ENCODE measurements at regions not wholly inside any gene's neighbourhood (a gene's known extent, or its start where the extent isn't known, plus 50 kb on each side); places are given as distances from the start of the nearest gene placed in this dataset.

GRCh38 chr21:32131960-32132359 lies 146.9 kb downstream of the MIS18A start:
- H3K27me3 ChIP-seq, result no peaks in the 10 kb centered on the region
- H3K4me3 ChIP-seq, result no peak overlapping the region
- DNase-seq (no peak), ATAC-seq (peak in 1 of 2 donors; percentile 53)
- H3K27ac ChIP-seq, result peak overlapping the region in 1 of 4 donors; percentile 4
- intact Hi-C loops (cut with DNase I; ENCODE audit: low total_unique reads), result no loop called here
- no peaks in the 10 kb centered on the region for H3K9me3 ChIP-seq
- H3K4me1 ChIP-seq, result peaks cover 0 to 11% of the 10 kb centered on the region in 2 donors
- H3K36me3 ChIP-seq, result no peaks in the 10 kb centered on the region
- in situ Hi-C loops (cut with MboI; ENCODE audit: low sequenced_read_pairs in 4 of 4), result no loop called here
- TF ChIP-seq CTCF (IDR thresholded peaks at IDR 0.05 in 4 of 5, conservative IDR thresholded peaks at IDR 0.05 in 1 of 5) (no peak), POLR2A (IDR thresholded peaks at IDR 0.05) (no peak)

- no peak overlapping the region for H3K4me3 ChIP-seq
- no peaks in the 10 kb centered on the region for H3K9me3 ChIP-seq
- no peak for DNase-seq
- H3K27me3 ChIP-seq, result no peaks in the 10 kb centered on the region
- ATAC-seq, result no peak
- intact Hi-C loops (cut with DNase I; ENCODE audit: low total_unique reads) (no loop called here), in situ Hi-C loops (cut with MboI; ENCODE audit: low sequenced_read_pairs in 4 of 4) (no loop called here)
- H3K36me3 ChIP-seq, result no peaks in the 10 kb centered on the region
- no peak overlapping the region for H3K27ac ChIP-seq
- TF ChIP-seq CTCF (IDR thresholded peaks at IDR 0.05 in 4 of 5, conservative IDR thresholded peaks at IDR 0.05 in 1 of 5) (no peak), POLR2A (IDR thresholded peaks at IDR 0.05) (no peak)
- H3K4me1 ChIP-seq, result peaks cover 0 to 11% of the 10 kb centered on the region in 2 donors
Observed at GRCh38 chr21:32131164-32131563, 147.7 kb downstream of the MIS18A start.

- intact Hi-C loops (cut with DNase I; ENCODE audit: low total_unique reads) (no loop called here), in situ Hi-C loops (cut with MboI; ENCODE audit: low sequenced_read_pairs in 4 of 4) (no loop called here)
- Histone ChIP-seq H3K4me3 (no peak overlapping the region), H3K9me3 (no peaks in the 10 kb centered on the region), H3K4me1 (peaks cover 0 to 11% of the 10 kb centered on the region in 2 donors), H3K27me3 (no peaks in the 10 kb centered on the region), H3K27ac (no peak overlapping the region), H3K36me3 (no peaks in the 10 kb centered on the region)
- ATAC-seq (no peak), DNase-seq (no peak)
- TF ChIP-seq CTCF (IDR thresholded peaks at IDR 0.05 in 4 of 5, conservative IDR thresholded peaks at IDR 0.05 in 1 of 5), result no peak
- no peak for TF ChIP-seq POLR2A (IDR thresholded peaks at IDR 0.05)
Observed at GRCh38 chr21:32130031-32130891, 148.6 kb downstream of the MIS18A start.

GRCh38 chr21:32127081-32127480 lies 151.8 kb downstream of the MIS18A start:
- intact Hi-C loops (cut with DNase I; ENCODE audit: low total_unique reads), result no loop called here
- H3K4me3 ChIP-seq, result no peak overlapping the region
- H3K27me3 ChIP-seq, result no peaks in the 10 kb centered on the region

More at GRCh38 chr21:32127081-32127480, 151.8 kb downstream of the MIS18A start:
- ATAC-seq (no peak), DNase-seq (no peak)
- no peaks in the 10 kb centered on the region for H3K9me3 ChIP-seq
- no peak overlapping the region for H3K27ac ChIP-seq
- peaks cover 0 to 8% of the 10 kb centered on the region in 2 donors for H3K4me1 ChIP-seq
- TF ChIP-seq CTCF (IDR thresholded peaks at IDR 0.05 in 4 of 5, conservative IDR thresholded peaks at IDR 0.05 in 1 of 5) (no peak), POLR2A (IDR thresholded peaks at IDR 0.05) (no peak)
- H3K36me3 ChIP-seq, result no peaks in the 10 kb centered on the region
- in situ Hi-C loops (cut with MboI; ENCODE audit: low sequenced_read_pairs in 4 of 4), result no loop called here

Data from gastrocnemius medialis (tissue), 4 donors.